Gastroesophageal sphincter (tissue), 3 donors: ENCODE measurements at regions not wholly inside any gene's neighbourhood (a gene's known extent, or its start where the extent isn't known, plus 50 kb on each side); places are given as distances from the start of the nearest gene placed in this dataset.

Experiments used
- EP300 ChIP-seq: sonication (generic); formaldehyde crosslinking; IDR thresholded peaks from one replicate; pipeline ENCODE4 v1.6.1; 2017; ENCODE audit warnings: antibody characterized with exemption, mild to moderate bottlenecking
- POLR2A ChIP-seq, 2 donors: fragments of 450-650 bp; IDR thresholded peaks; one replicate each; pipeline ENCODE4 v1.6.1; 2017; ENCODE audit warnings: antibody characterized with exemption in 2 of 2, mild to moderate bottlenecking in 2 of 2, moderate library complexity in 1 of 2
- TF ChIP-seq, protein P1 (sequence below), 4 experiments: fragments of 200-600 bp in 2 of 4; fragments of 450-650 bp in 2 of 4; sonication (generic) in 1 of 4; IDR thresholded peaks; one replicate each; pipeline ENCODE4 v1.5.1; 2017 to 2019; ENCODE audit warnings: antibody characterized with exemption in 4 of 4, mild to moderate bottlenecking in 2 of 4, moderate library complexity in 2 of 4

DNA sequence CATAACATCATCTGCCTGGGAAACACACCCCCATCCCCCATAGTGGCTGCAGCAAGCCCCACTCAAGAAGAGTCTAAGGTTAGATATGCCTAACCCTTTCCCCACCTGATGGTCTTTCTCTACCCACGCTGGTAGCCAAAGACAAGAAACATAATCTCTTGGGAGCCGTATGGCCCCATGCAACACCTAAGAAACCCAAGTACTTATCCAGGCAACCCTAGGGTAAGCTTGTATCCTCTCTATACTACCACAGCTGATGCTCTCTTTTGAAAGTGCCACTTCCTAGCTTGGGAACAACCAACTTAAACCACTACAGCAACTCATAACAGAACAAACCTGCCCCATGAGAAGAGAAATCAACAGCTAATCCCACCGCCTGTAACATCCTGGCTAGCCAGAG is 161.1 kb downstream of the MSN start:
- no peak for TF ChIP-seq POLR2A (IDR thresholded peaks at IDR 0.05)
- TF ChIP-seq, protein P1, sequence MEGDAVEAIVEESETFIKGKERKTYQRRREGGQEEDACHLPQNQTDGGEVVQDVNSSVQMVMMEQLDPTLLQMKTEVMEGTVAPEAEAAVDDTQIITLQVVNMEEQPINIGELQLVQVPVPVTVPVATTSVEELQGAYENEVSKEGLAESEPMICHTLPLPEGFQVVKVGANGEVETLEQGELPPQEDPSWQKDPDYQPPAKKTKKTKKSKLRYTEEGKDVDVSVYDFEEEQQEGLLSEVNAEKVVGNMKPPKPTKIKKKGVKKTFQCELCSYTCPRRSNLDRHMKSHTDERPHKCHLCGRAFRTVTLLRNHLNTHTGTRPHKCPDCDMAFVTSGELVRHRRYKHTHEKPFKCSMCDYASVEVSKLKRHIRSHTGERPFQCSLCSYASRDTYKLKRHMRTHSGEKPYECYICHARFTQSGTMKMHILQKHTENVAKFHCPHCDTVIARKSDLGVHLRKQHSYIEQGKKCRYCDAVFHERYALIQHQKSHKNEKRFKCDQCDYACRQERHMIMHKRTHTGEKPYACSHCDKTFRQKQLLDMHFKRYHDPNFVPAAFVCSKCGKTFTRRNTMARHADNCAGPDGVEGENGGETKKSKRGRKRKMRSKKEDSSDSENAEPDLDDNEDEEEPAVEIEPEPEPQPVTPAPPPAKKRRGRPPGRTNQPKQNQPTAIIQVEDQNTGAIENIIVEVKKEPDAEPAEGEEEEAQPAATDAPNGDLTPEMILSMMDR (IDR thresholded peaks at IDR 0.05), result no peak
- TF ChIP-seq EP300, result no peak
